Lower leg skin (tissue), 3 donors: ENCODE measurements at regions not wholly inside any gene's neighbourhood (a gene's known extent, or its start where the extent isn't known, plus 50 kb on each side); places are given as distances from the start of the nearest gene placed in this dataset.

Source experiments
- POLR2A ChIP-seq, 2 donors: fragments of 450-650 bp; IDR thresholded peaks; one replicate each; pipeline ENCODE4 v1.6.1; 2016 to 2017; ENCODE audit warnings: antibody characterized with exemption in 2 of 2, mild to moderate bottlenecking in 1 of 2, moderate library complexity in 1 of 2
- TF ChIP-seq, protein P1 (sequence below), 3 donors: fragments of 450-650 bp; IDR thresholded peaks; one replicate each; pipeline ENCODE4 v1.5.1; 2016; ENCODE audit warnings: antibody characterized with exemption in 3 of 3, mild to moderate bottlenecking in 3 of 3, moderate library complexity in 2 of 3

GRCh38 chr11:42669248-42669976, 642.4 kb upstream of the API5 start:
- TF ChIP-seq, protein P1, sequence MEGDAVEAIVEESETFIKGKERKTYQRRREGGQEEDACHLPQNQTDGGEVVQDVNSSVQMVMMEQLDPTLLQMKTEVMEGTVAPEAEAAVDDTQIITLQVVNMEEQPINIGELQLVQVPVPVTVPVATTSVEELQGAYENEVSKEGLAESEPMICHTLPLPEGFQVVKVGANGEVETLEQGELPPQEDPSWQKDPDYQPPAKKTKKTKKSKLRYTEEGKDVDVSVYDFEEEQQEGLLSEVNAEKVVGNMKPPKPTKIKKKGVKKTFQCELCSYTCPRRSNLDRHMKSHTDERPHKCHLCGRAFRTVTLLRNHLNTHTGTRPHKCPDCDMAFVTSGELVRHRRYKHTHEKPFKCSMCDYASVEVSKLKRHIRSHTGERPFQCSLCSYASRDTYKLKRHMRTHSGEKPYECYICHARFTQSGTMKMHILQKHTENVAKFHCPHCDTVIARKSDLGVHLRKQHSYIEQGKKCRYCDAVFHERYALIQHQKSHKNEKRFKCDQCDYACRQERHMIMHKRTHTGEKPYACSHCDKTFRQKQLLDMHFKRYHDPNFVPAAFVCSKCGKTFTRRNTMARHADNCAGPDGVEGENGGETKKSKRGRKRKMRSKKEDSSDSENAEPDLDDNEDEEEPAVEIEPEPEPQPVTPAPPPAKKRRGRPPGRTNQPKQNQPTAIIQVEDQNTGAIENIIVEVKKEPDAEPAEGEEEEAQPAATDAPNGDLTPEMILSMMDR (IDR thresholded peaks at IDR 0.05), result no peak
- TF ChIP-seq POLR2A (IDR thresholded peaks at IDR 0.05), result no peak
